IMR-90 (cell line): ENCODE measurements at regions not wholly inside any gene's neighbourhood (a gene's known extent, or its start where the extent isn't known, plus 50 kb on each side); places are given as distances from the start of the nearest gene placed in this dataset.

Experiments
- ATAC-seq: fragments of 200-7000 bp; cut with Tn5 transposase; 2 replicates; pipeline ENCODE4 v1.9.1; 2020; ENCODE audit warnings: low read depth, mild to moderate bottlenecking, moderate library complexity
- BruUV-seq: library from RNA; stranded (reverse); fragments of 400-500 nt; replicated peaks from 2 replicates; lab custom pipeline; 2021; lab: Mats Ljungman, UMichigan
- CTCF ChIA-PET: fragments of 300-600 bp; formaldehyde crosslinking; extraction: SDS; loops from one replicate; lab custom pipeline; 2021; ENCODE audit warnings: antibody characterized with exemption; lab: Yijun Ruan, JAX
- POLR2A ChIA-PET: fragments of 300-600 bp; sonication (Branson Sonifier 250); formaldehyde crosslinking; loops from one replicate; lab custom pipeline; 2022; ENCODE audit warnings: antibody characterized with exemption; ENCODE audit not compliant: unreplicated experiment; lab: Charles Lee
- DNase-seq: peaks from one replicate; pipeline ENCODE4 v3.0.0; 2013
- H2AFZ ChIP-seq: replicated peaks from 2 replicates; pipeline ENCODE3; 2013; ENCODE audit warnings: low read length, mild to moderate bottlenecking; ENCODE audit not compliant: poor library complexity
- H2AK5ac ChIP-seq: 2 replicates; pipeline ENCODE4 v1.6.1; 2013; ENCODE audit warnings: low read depth, low read length, inconsistent platforms
- H2AK9ac ChIP-seq: replicated peaks from 2 replicates; pipeline ENCODE3; 2013; ENCODE audit warnings: mild to moderate bottlenecking, low read depth, low read length, moderate library complexity; ENCODE audit not compliant: poor library complexity
- H2BK120ac ChIP-seq: 2 replicates; pipeline ENCODE4 v1.6.1; 2013; ENCODE audit warnings: low read depth, low read length, inconsistent platforms
- H2BK15ac ChIP-seq: 3 replicates; pipeline ENCODE4 v1.6.1; 2013; ENCODE audit warnings: low read depth, low read length, inconsistent platforms
- H2BK20ac ChIP-seq: 2 replicates; pipeline ENCODE4 v1.6.1; 2013; ENCODE audit warnings: low read depth, mild to moderate bottlenecking, inconsistent platforms, low read length, moderate library complexity
- H2BK5ac ChIP-seq: 2 replicates; pipeline ENCODE4 v1.6.1; 2013; ENCODE audit warnings: mild to moderate bottlenecking, low read depth, low read length, inconsistent platforms; ENCODE audit not compliant: poor library complexity, severe bottlenecking
- H3K14ac ChIP-seq: replicated peaks from 2 replicates; pipeline ENCODE4 v1.6.1; 2013; ENCODE audit warnings: low read depth, low read length, inconsistent platforms
- H3K18ac ChIP-seq: 2 replicates; pipeline ENCODE4 v1.6.1; 2013; ENCODE audit warnings: low read depth, low read length, control low read depth
- H3K23ac ChIP-seq: 2 replicates; pipeline ENCODE4 v1.6.1; 2013; ENCODE audit warnings: low read depth, low read length, inconsistent platforms
- H3K27ac ChIP-seq: 2 replicates; pipeline ENCODE4 v1.5.1; 2013; ENCODE audit warnings: mild to moderate bottlenecking, control low read depth, low read length; ENCODE audit not compliant: insufficient read depth
- H3K27me3 ChIP-seq: 2 replicates; pipeline ENCODE4 v1.6.1; 2013; ENCODE audit warnings: low read length; ENCODE audit not compliant: control insufficient read depth, insufficient read depth
- H3K36me3 ChIP-seq: 2 replicates; pipeline ENCODE4 v1.6.1; 2013; ENCODE audit warnings: low read length, mixed read lengths; ENCODE audit not compliant: control insufficient read depth, insufficient read depth
- H3K4ac ChIP-seq: 2 replicates; pipeline ENCODE4 v1.6.1; 2013; ENCODE audit warnings: low read depth, low read length, inconsistent platforms
- H3K4me1 ChIP-seq: 2 replicates; pipeline ENCODE4 v1.6.1; 2013; ENCODE audit warnings: low read length, mixed read lengths; ENCODE audit not compliant: control insufficient read depth, insufficient read depth
- H3K4me2 ChIP-seq: 2 replicates; pipeline ENCODE4 v1.6.1; 2013; ENCODE audit warnings: low read depth, mild to moderate bottlenecking, control low read depth, low read length, moderate library complexity
- H3K4me3 ChIP-seq: 2 replicates; pipeline ENCODE4 v1.5.1; 2013; ENCODE audit warnings: low read depth, mild to moderate bottlenecking, control low read depth, low read length, moderate library complexity; ENCODE audit not compliant: insufficient read depth
- H3K56ac ChIP-seq: 2 replicates; pipeline ENCODE4 v1.6.1; 2013; ENCODE audit warnings: low read length, inconsistent platforms; ENCODE audit not compliant: insufficient read depth; ENCODE audit errors: extremely low read depth
- H3K79me1 ChIP-seq, 2 experiments: 2 replicates each; pipeline ENCODE4 v1.6.1; 2013; ENCODE audit warnings: low read length in 2 of 2, inconsistent platforms in 1 of 2, low read depth in 1 of 2
- H3K9ac ChIP-seq: 2 replicates; pipeline ENCODE4 v1.6.1; 2013; ENCODE audit warnings: low read depth, low read length, control low read depth
- H3K9me1 ChIP-seq: 2 replicates; pipeline ENCODE4 v1.6.1; 2013; ENCODE audit warnings: low read length, inconsistent platforms; ENCODE audit not compliant: insufficient read depth
- H3K9me3 ChIP-seq: 2 replicates; pipeline ENCODE4 v1.6.1; 2013; ENCODE audit warnings: low read length; ENCODE audit not compliant: control insufficient read depth, insufficient read depth
- H4K20me1 ChIP-seq: 2 replicates; pipeline ENCODE4 v1.6.1; 2013; ENCODE audit warnings: low read length, inconsistent platforms; ENCODE audit not compliant: insufficient read depth
- H4K5ac ChIP-seq: 2 replicates; pipeline ENCODE4 v1.6.1; 2013; ENCODE audit warnings: mild to moderate bottlenecking, low read depth, low read length, control low read depth
- H4K8ac ChIP-seq, 2 experiments: 2 replicates each; pipeline ENCODE4 v1.6.1; 2013; ENCODE audit warnings: low read depth in 2 of 2, low read length in 2 of 2, control low read depth in 1 of 2, inconsistent platforms in 1 of 2
- H4K91ac ChIP-seq: 2 replicates; pipeline ENCODE4 v1.6.1; 2013; ENCODE audit warnings: low read depth, low read length, inconsistent platforms; ENCODE audit not compliant: insufficient read depth
- FOS ChIP-seq: fragments of 150-350 bp; IDR thresholded peaks from 2 replicates; pipeline ENCODE4 v1.6.1; 2016; ENCODE audit warnings: low read depth, low read length
- WGBS, 2 experiments: methylation state at CpG; one replicate each; pipeline versions ENCODE4 v1.1.5 to v1.1.7; 2013; ENCODE audit warnings: missing lambda C conversion rate in 2 of 2; ENCODE audit not compliant: insufficient read length in 1 of 2; ENCODE audit errors: extremely low coverage in 2 of 2; 5-methylcytosine and 5-hydroxymethylcytosine counted together
- dilution Hi-C: fragments of 300-500 bp; cut with HindIII; formaldehyde crosslinking; loops from one replicate; pipeline ENCODE4 v1.14.3; 2018; ENCODE audit warnings: low sequenced_read_pairs; ENCODE audit not compliant: unreplicated experiment
- in situ Hi-C: fragments of 300-500 bp; cut with MboI; formaldehyde crosslinking; loops from 3 replicates; pipeline ENCODE4 v1.14.3; 2019; ENCODE audit warnings: low sequenced_read_pairs, inconsistent platforms, mixed read lengths
- intact Hi-C: fragments of 100-400 bp; cut with micrococcal nuclease; formaldehyde crosslinking; loops from 2 replicates; pipeline ENCODE4 v1.10.0; 2022

DNA sequence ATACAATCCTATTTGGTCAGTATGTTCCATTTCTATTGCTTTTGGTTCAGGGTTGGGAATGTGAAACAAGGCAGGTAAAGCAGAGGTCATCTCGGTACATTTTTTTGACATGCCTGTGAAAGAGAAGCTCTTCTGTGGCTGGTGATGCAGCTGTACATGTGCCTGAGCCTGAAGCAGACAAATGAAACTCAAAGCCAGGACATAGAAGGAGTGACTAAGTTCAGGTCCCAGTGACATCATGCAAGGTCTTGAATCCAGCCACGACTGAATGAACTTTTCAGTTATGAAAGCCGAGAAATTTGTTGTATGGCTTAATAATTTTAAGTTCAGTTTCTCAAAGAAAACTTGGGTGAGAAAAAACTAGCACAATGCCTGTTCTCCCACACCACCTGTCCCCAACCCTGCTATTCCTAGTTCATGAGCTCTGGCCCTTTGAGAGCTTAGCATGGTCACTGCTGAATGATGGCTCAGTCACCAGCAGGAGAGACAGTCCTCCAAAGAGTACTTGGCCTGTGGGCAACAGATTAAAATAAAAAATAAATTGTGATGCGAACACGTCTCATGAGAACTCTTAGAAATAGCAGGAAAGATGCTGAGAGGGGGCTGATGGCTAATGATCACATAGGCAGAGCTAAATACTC, 600.2 kb upstream of the GRM7 start:
- ChIA-PET CTCF (no interaction called here), POLR2A (no interaction called here)
- TF ChIP-seq FOS, result no peak
- H2BK120ac ChIP-seq, result no peak overlapping the region
- H3K9me3 ChIP-seq, result peaks cover 4% of the 10 kb centered on the region
- no peaks in the 10 kb centered on the region for H3K79me1 ChIP-seq
- H3K36me3 ChIP-seq, result no peaks in the 10 kb centered on the region
- H3K14ac ChIP-seq, result no peak overlapping the region
- H3K4me1 ChIP-seq, result no peaks in the 10 kb centered on the region
- H3K18ac ChIP-seq, result no peak overlapping the region
- intact Hi-C loops (no loop called here), dilution Hi-C loops (no loop called here), in situ Hi-C loops (no loop called here)
- H3K27me3 ChIP-seq, result no peaks in the 10 kb centered on the region
- H3K27ac ChIP-seq, result no peak overlapping the region
- H3K9ac ChIP-seq, result no peak overlapping the region
- 78% methylated on average over 3 of the region's 5 CpGs; no CpG with 5 or more reads in 1 of the 2 experiments for WGBS, 2 experiments
- DNase-seq (no peak), ATAC-seq (no peak)
- no peak overlapping the region for H4K8ac ChIP-seq
- H3K56ac ChIP-seq, result no peak overlapping the region
- no TSS peak for BruUV-seq
- H3K9me1 ChIP-seq, result no peaks in the 10 kb centered on the region
- no peak overlapping the region for H3K4ac ChIP-seq
- H2AFZ ChIP-seq, result no peak overlapping the region
- H3K4me2 ChIP-seq, result no peak overlapping the region
- no peak overlapping the region for H2AK9ac ChIP-seq
- H3K23ac ChIP-seq, result no peak overlapping the region
- no peak overlapping the region for H2AK5ac ChIP-seq
- no peak overlapping the region for H4K91ac ChIP-seq
- no peaks in the 10 kb centered on the region for H4K20me1 ChIP-seq
- no peak overlapping the region for H4K5ac ChIP-seq
- H2BK15ac ChIP-seq, result no peak overlapping the region
- no peak overlapping the region for H3K4me3 ChIP-seq
- no peak overlapping the region for H2BK20ac ChIP-seq
- no peak overlapping the region for H2BK5ac ChIP-seq
